Stimulated activated CD4-positive, alpha-beta T cell treated with anti-CD3 and anti-CD28 coated beads, TNF-alpha, amount 100 ng/mL, for 1 hour (primary cell): ENCODE measurements at regions not wholly inside any gene's neighbourhood (a gene's known extent, or its start where the extent isn't known, plus 50 kb on each side); places are given as distances from the start of the nearest gene placed in this dataset.
"Not testable (repeated sequence)": the region's sequence is repeated elsewhere in the genome, so short reads cannot be mapped to it uniquely, and the experiment has no call there.

Experiments
- DNase-seq, 3 donors: peaks; one replicate each; pipeline ENCODE4 v3.0.0-alpha.2; 2020; ENCODE audit warnings: low read depth in 3 of 3, low spot score in 1 of 3

GRCh38 chr7:142506601-142507000 is 242.7 kb upstream of the PRSS1 start:
- no peak for DNase-seq

DNA sequence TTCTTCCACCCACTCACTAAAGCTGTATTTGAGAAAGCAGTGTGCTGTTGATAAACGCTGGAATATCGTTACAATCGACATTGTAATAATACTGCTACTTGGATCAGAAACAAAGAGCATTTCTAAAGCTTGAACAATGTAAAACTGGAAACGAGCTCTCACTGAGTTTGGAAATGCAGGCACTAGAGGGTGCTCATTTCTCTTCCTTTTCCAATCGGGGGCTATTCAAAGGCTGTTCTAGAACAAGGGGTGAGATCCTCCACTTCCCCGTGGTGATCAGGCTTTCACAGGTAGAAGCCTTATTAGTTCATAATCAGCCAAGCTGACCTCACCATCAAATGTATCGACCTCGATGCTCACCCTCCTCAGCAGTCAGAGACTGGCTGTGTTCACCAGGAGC is 245.3 kb upstream of the PRSS1 start:
- DNase-seq, result not testable (repeated sequence)

GRCh38 chr7:142503036-142503435 is 245.2 kb upstream of the PRSS58 start:
- DNase-seq, result no peak

DNA sequence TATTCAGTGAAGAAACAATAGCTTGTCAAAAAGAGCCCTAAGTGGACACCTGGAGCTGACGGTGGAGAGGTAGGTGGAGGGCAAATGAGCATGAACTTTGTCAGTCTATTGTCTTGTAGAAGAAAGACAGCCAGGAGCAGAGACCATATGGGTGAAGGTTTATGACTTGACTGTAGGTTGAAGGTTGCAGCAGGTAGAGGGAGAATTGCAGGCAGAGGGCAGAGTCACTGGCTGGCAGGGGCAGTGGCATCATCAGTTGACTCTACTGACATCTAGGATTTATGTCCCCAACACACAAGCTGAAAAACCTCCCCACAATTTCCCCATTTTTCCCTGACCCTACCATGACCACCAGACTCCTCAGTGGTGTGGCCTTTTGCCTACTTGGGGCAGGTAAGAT is 243.6 kb upstream of the PRSS58 start:
- DNase-seq, result no peak

DNA sequence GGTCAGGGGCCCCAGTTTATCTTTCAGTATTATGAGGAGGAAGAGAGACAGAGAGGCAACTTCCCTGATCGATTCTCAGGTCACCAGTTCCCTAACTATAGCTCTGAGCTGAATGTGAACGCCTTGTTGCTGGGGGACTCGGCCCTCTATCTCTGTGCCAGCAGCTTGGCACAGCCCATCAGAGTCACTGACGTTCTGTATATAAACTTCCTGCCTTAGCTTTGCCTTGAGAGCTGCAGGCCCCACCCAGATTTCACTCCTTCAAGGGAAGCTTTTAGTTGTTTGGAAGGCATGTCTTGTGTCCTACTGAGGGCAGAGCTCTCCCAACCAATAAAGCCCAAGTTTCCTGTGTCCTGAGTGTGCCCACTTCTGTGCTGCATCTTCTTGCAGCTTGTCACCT is 242.5 kb upstream of the PRSS58 start:
- DNase-seq, result no peak

DNA sequence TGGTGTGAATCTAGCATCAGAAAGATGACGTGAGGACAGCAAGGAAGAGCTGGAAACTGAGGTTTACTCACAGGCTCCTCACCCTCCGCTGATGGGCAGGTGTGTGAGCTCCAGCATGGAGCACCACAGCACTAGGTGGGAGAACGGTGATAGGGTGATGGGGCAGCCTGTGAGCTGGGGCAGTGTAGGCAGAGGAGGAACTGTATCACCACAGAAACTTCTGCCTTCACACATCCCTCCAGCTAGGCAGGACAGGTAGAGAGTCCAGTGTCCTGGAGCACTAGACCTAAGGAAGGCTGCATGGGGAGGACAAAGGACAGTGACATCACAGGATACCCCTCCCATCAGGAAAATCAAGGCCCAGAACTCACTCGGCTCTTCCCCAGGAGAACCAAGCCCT is 241.8 kb upstream of the PRSS58 start:
- DNase-seq, result no peak

GRCh38 chr7:142498364-142498763 is 240.5 kb upstream of the PRSS58 start:
- no peak for DNase-seq

DNA sequence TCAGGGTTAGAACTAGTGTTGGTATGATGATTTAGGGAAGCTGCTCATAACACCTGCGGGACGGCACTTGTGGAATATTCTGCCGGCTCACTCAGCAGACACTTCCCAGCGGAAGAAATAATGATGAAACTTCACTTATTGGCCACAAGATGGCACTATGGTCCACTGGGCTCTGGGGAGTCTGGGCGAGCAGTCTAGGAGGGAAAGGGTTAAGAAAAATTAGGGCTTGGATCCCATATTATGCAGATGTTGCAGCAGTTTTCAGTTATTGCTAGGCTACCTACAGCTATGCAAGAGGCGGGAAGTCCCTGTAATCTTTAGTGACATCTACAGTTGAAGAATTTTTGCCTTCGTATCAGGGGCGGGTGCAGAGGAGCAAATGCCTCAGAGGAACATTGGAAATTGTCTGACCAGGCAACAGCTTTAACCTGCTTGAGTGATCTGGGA is 238.7 kb upstream of the PRSS58 start:
- no peak for DNase-seq

DNA sequence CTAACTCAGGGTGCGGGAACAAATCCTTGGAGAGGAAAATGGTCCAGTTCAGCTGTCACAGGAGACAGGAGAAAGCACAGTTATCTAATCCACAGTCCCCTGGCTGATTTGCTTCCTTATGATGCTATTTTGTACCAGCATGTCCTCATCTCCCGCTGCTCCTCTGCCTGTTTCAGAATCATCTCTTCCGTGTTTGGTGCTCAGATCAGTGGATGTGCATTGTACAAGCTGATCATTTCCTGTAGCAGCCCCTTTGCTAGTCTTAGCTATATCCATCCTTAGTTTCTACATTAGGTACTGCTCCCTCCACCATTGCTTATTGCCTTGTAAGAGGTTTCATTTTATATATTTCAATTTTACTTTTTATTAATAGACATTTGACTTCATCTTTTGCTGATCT is 238.0 kb upstream of the PRSS58 start:
- DNase-seq, result not testable (repeated sequence)

DNA sequence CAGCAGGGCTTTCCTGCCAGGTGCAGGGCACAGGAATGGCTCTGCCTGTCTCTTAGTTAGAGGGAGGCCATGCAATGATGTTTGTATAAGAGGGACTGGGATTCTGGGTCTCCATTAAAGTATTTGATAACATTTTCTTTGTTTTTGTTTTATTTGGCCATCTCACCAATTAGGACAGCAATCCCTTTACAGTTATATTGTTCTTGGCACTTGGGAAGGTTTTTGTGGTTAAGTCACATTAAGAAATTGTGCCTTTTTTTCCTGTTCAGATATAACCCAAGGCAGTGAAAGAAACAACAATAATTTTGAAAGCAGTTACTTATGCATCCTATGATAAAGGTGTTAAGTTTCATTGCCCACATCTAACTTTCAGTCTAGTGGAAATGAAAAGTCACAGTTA is 237.4 kb upstream of the PRSS58 start:
- DNase-seq, result not testable (repeated sequence)

DNA sequence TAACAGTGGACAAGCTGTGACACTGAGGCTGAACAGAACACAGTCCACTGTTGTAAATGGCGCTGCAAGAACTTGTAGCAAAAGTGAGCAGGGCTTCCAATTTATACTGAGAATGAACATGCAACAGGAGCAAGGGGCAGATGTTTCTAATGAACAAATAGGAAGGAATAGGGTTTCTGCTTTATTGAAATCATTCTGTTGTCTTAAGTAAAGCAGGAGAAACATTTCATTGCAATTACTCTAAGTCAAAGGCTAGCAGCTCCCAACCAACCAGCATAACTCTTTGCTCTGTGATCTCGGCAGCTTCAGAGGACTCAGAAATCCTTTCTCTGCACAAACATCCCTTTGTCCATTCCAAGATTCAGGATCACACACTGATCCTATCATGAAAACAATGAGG is 236.2 kb upstream of the PRSS58 start:
- DNase-seq, result no peak

DNA sequence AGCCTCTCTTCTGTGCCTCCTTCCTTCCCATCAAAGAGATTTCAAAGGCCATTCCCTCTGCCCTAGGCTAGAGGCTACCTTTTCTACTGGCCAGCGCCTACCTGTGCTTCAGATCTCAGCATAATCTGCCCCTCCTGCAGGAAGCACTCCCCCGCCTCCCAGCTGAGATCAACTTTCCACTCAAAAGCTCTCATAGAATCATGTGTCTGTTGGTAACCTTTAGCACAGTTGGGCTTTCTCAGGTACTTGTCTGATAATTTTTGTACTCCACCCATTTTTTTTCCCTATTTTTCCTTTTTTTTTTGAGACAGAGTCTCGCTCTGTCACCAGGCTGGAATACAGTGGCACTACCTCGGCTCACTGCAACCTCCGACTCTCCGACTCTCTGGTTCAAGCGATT is 231.0 kb upstream of the PRSS58 start:
- no peak for DNase-seq

GRCh38 chr7:142488036-142488633 is 230.3 kb upstream of the PRSS58 start:
- no peak for DNase-seq

DNA sequence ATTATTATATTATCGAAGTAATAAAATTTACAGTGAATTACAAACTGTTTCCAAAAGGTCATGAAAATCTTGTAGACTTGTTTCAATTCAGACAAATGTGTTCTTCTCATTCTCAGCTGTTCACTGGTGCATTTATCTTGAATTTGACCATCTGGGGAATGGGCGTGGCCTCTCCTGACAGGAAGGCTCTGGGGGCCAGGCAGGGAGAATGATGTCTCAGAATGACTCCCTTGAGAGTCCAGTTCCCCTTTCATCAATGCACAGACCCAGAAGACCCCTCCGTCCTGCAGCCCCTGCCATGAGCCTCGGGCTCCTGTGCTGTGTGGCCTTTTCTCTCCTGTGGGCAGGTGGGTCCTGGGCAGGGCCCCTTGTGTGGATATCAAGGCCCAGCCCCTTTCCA is 229.7 kb upstream of the PRSS58 start:
- DNase-seq, result not testable (repeated sequence)

DNA sequence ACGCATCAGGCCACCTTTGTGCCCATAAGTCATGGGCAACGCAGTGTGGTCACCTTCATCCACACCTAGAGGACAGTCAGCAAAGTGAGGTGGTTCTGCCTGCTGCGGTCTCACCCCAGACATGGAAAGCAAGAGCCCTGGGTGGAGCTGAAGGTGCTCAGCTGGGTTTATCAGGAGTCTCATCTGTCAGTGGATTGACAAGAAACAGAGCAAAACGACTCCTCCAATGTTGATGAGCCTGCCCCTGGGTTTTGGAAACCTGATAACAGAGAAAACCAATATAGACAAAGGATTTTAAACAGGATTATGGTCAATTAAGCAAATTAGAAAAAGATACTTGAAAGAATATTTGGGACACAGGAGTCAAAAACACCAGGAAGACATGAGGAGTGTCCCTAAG is 229.3 kb upstream of the PRSS58 start:
- DNase-seq, result no peak

- no peak for DNase-seq
Observed at GRCh38 chr7:142485617-142486226, 227.9 kb upstream of the PRSS58 start.

DNA sequence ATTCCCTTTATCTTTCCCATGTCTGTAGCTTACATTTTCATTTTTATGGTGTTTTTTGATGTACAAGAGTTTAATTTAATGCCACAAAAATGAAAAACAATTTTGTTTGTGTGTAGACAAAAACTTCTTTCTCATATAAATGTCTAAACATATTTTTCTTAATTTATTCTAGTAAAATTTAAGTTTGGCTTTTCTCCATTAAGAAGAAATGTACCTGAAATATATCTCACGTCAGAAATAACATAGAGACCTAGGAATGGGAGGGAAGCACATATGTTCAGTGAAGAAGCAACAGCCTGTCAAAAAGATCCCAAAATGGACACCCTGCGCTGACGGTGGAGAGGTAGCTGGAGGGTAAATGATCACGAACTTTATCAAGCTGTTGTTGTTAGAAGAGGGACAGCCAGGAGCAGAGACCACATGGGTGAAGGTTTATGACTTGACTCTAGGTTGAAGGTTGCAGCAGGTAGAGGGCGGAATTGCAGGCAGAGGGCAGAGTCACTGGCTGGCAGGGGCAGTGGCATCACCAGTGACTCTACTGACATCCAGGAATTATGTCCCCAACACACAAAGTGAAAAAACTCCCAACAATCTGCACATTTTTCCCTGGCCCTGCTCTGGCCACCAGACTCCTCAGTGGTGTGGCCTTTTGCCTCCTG is 225.9 kb upstream of the PRSS58 start:
- DNase-seq, result no peak

DNA sequence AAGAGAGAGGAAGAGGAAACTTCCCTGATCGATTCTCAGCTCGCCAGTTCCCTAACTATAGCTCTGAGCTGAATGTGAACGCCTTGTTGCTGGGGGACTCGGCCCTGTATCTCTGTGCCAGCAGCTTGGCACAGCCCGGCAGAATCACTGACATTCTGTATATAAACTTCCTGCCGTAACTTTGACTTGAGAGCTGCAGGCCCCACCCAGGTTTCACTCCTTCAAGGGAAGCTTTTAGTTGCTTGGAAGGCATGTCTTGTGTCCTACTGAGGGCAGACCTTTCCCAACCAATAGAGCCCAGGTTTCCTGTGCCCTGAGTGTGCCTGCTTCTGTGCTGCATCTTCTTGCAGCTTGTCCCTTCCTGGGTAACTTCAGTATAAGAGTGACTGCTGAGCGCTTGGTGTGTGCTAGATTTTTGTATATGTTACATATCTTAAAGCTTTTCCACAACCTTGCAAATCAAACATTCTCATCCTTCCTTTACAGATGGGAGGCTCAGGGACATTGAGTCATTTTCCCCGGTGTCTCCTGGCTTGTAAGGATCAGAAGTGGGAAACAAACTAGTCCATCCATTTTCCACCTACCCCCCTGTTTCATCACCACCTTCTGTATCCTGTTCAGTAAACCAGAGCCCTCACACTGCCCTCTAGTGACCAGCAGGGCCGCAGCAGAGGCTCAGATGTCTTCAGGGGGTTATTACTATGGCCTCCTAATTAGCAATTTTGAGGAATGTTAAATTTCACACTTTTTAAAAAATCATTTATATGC is 225.2 kb upstream of the PRSS58 start:
- peak in 1 of 3 donors; percentile 26 for DNase-seq

- no peak for DNase-seq
Observed at GRCh38 chr7:142481548-142481947, 223.7 kb upstream of the PRSS58 start.

DNA sequence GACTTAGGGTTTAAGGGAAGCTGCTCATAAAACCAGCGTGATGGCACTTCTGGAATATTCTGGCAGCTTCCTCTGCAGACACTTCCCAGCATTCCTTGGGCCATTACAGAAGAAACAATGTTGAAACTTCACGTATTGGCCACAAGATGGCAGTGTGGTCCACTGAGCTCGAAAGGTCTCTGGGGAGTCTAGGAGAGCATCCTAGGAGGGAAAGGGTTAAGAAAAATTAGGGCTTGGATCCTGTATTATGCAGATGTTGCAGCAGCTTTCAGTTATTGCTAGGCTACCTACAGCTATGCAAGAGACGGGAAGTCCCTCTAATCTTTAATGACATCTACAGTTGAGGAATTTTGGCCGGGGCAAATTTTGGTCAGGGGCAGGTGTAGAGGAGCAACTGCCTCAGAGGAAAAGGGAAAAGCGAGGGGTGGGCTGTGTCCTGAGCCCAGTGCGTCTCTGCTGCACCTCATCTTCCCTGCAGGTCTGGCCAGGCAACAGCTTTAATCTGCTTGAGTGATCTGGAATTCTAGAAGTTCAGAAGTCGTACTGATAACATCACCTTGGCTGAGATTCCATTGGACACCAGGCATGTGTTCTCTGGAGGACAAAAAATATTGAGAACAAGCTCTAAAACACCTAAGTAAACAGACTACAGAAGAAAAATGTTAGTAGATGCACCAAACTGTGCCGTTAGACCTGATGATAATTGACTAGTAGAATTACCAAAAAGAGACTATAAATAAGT is 220.8 kb upstream of the PRSS58 start:
- DNase-seq, result no peak

- not testable (repeated sequence) for DNase-seq
Observed at GRCh38 chr7:142477801-142478200, 219.9 kb upstream of the PRSS58 start.
